CD4-positive, alpha-beta T cell treated with Interleukin-21 for 1 hour (primary cell): ENCODE measurements at regions not wholly inside any gene's neighbourhood (a gene's known extent, or its start where the extent isn't known, plus 50 kb on each side); places are given as distances from the start of the nearest gene placed in this dataset.
"Not testable (repeated sequence)": the region's sequence is repeated elsewhere in the genome, so short reads cannot be mapped to it uniquely, and the experiment has no call there.

Experiments used
- DNase-seq: peaks from one replicate; pipeline ENCODE4 v3.0.0-alpha.2; 2020

DNA sequence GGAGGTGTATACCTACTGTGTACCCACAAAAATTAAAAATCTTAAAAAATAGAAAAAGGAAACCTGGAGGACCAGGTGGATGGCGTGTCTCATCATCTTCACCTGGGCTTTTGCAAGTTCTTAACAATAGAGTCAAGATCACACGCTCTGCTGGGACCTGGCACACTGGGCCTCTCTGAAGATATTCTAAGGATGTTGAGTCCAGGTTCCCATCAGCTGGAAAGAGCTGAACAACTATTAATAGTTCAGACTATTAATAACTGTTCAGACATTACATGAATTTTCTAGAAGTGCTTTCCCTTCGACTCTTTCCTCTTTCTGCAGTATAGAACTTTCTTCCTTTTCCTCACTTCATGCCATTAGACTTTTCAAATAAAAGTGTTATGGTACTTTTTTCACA lies 320.2 kb upstream of the IL12A start:
- no peak for DNase-seq

DNA sequence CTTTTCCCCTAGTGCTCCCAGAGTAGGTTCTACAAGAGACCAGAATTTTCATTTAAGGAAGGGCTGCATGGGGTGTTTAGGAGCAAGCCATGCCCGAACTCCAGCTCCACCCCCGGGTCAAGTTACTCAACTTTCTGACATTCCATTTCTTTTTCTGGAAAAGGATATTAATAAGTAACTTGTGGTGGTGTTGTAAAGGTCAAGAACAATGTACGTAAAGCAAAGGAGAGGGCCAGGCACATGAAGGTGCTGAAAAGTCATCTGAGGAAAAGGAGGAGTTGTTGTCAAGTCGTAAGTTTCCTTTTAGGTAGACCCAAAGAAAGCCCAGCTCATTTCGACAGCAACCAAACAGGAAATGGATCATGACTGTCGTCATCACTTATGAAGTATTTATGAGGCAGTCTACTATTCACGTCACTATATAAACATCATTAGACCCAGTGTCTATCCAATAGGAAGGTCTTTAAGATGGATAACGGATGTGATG lies 319.6 kb upstream of the IL12A start:
- no peak for DNase-seq

DNA sequence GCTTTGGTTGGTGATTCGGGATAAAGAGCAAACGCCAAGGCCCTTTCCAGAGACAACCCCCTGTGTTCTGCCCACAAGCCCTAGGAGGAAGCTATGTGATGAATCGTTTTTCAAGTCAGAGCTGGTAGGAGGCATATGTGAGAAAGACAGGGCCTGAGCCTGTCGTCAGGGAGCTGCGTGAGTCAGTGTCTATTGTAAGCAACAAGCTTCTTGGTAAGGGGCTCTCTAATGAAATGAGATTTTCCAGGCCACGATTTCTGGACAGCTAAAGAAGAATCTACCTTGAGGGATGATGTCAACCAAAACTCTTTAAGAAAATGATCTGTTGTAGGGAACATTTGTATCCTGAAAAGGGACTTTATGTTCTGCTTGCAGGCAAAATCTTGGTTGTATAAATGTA lies 318.9 kb upstream of the IL12A start:
- DNase-seq: no peak

DNA sequence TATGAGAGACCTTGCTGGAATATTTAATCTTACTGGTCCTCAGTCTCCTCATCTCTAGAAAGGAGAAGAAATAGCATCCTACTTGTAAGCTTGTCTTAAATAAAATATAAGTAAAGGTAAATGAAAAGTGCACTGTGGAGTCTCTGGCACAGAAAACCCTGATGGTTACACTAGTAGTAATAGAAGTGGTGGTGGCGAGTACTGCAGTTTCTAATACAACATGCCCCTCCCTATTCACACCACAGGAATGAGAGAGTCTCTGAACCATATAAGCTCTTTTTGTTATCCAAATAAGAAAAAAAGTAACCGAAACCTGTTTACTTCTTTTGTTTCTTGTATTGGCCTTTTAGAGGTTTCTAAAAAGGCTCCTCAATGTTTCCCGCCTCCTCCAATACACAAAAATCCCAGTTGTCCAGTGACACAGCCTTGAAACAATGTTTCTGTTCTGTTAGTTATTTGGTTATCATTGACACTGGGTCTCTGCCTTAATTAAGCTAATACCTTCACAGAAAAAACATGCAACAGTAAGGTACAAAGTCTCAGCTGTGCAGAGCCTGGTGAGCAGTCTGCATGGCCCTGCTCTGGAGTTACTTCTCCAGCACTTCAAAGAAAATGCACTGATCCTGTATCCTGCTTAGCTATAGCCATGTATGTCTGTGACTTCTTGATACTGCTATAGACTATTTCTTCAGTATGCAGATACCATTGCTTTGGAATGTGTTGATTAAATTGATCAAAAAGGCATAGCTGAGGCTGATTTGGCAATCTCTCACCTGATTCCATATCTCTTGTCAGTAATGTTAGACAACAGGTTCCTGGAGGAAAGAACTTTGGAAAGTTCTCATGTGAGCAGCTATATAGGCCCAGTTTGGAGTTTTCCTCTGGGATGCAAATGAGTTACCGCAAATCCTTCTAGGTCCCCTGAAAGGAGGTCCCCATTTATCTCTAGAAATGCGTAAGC lies 315.6 kb upstream of the IL12A start:
- no peak for DNase-seq

DNA sequence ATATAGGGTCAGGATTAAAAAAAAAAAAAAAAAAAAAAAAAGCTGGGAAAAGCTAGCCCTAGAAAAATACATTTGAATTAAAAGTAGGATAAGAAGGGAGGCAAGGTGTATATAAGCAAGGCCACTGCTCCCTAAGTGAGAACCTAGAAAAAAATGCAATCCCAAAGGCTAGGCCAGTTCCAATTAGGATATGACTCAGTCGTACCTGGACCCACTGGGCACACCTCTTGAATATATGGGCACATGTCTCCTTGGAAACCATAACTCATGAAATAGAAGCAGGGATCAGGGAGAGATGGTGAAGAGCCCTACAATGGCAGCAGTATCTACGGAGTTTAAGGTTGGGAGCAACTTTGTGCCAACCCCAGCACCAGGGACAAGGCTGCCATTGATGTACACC lies 314.1 kb upstream of the IL12A start:
- no peak for DNase-seq

DNA sequence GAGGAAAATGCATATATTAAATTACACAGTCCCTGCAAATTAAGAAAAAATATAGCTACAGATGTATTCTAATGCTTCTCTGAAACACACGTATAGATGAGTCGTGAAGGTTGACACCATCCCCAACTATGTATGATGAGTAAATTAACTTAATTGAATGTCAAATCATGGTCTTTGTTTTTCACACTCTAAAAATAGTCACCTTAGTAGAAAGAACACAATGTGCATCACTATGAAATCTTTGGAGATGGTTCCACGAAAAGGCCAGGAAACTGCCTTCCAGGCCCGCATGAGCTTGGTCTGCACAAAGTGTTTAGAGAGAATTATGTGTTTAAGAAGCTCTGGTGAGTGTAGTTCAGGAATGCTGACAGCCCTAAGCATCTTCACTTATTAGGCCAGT lies 313.4 kb upstream of the IL12A start:
- DNase-seq: no peak

DNA sequence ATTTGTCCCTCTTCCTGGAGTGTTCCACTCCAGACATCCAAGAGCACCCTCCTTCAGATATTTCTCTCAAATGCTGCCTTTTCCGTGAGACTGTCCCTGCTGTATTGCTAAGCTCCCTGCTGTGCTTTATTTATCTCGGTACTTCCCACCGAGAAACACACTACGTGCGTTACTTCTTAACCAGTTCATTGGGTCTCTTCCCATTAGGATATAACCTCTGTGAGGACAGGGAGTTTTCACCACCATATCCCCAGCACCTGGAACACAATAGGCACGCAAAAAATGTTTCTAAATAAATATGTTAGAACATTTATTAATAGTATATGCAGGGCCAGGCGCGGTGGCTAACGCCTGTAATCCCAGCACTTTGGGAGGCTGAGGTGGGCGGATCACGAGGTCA lies 308.7 kb upstream of the IL12A start:
- no peak for DNase-seq

DNA sequence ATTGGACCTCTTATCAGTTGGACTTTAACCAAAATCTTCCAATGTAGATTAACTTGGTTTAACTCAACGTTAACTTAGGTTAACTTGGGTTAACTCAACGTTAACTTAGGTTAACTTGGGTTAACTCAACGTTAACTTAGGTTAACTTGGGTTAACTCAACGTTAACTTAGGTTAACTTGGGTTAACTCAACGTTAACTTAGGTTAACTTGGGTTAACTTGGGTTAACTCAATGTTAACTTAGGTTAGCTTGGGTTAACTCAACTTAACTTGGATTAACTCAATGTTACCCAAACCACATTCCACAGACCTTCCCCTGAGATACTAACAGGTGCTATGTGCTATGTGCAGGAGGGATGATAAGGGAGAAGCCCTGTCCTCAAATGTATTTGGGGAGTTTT lies 306.9 kb upstream of the IL12A start:
- DNase-seq: not testable (repeated sequence)

DNA sequence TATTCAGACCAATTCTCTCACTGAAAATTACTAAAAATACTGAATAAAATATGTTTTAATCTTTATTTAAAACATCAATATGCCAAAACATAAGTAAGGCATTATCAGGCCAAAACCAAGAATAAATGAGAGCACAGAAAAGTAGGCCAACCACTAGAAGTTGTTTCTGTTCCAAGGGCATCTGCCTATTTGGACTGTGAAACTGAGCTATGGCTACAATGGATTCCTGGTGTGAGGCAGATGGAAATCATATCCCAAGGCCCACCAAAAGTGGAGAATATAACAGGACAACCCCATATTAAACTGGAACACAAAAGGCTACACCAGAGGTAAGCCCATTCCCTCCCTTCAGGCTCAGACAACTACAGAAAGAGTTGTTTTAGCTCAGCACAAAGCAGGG lies 302.8 kb upstream of the IL12A start:
- DNase-seq: no peak

DNA sequence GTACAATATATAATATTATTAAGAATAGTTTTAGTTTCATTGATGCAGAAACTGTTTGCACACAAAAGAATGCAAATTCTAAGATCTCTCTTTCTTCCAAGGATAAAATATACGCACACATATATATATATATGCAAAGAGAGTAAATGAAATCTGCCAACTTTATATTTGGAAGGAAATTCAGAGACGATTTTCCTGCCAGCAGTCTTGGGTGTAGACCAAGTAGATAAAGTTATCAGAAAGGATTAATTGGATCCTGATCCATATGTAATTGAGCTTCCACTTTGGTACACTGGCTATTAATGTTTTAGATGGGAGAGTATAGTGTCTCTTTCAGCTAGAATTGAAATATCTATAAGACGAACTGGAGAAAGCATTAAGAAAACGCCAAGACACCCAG lies 295.4 kb upstream of the IL12A start:
- DNase-seq: no peak

DNA sequence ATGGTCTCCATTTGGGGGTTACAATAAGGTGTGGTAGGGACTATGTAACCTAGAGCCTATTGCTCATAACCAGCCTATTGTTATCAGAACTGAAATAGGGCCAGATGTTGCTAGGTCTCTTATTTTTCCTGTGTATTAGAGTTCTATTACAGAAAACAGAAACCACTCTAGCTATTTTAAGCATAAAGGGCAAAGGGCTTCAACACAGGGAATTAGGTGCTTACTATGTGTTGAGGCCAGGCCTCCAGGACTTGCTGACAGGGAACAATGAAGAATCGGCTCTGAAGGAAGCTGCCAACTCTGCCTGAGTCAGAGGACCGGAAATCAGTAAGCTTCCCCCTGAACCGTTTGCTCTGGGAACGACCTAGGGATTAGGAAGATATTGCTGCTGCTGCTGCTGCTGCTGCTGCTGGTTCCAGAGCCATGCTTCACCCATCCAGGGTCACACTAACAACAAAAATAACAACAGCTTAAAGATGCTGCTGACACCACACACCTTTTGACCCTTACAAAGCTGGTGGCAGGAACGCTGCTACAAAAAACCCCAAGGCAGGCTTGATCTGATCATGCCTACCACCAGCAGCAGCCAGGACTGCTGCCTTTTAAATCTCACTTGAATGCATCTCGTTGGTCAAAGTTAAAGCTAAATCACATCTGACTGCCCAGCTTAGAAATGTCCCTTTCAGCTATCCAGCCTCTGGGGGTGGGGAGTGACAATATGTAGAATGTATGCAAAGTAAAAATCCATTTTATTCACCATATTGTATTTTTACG lies 276.9 kb upstream of the IL12A start:
- no peak for DNase-seq

DNA sequence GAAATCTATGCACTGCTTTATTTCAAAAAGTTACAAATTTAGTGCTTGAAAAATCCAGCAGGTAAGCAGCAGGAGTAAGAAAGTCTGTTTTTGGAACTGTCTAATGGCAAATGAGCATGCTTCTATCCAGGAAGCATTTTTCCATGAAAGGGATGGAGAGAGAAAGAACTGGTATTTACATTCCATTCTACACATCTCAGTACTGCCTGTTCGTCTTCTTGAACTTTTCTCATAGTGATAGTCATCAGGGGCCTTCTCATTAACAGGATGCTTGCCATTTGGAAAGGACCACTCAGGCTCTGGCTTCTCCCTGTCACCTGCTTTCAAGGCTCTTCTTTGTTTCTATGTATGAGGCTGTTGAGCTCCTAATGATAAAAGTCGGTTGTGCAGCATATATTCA lies 267.3 kb upstream of the IL12A start:
- no peak for DNase-seq

DNA sequence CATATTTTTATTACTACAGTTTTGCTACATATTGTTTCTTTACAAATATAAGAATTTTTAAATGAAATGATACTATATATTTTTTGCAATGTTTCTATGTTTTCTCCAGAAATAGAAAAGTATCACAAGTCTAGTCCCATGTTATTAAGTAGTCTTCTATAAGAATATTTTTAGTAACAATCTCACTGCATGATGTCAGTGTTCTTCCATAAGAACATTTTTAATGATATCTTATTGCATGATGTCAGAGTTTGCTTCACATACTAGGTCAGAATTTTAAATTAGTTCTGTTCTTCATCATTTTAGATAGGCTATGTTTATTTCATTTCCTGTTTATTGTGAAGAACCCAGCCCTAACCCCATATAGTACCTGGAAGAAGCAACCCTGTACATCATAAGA lies 265.3 kb upstream of the IL12A start:
- no peak for DNase-seq

DNA sequence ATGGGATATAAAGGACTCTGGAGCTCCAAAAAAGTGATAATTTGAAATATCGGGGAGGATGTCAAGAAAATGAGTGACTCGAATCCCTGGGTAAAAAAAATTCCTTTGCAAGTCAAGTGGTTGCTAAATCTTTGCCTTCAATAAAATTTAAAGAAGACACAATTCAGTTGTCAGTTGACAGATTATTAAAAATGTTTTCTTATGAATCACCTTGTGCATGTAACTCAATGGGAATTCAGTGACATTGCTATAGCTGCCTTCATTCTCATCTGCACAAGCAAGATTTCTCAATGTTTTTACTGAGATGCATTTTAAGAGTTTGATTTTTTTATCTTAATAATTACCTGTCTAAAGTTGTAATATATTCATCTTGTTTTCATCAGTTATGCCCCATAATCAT lies 264.0 kb upstream of the IL12A start:
- DNase-seq: no peak

DNA sequence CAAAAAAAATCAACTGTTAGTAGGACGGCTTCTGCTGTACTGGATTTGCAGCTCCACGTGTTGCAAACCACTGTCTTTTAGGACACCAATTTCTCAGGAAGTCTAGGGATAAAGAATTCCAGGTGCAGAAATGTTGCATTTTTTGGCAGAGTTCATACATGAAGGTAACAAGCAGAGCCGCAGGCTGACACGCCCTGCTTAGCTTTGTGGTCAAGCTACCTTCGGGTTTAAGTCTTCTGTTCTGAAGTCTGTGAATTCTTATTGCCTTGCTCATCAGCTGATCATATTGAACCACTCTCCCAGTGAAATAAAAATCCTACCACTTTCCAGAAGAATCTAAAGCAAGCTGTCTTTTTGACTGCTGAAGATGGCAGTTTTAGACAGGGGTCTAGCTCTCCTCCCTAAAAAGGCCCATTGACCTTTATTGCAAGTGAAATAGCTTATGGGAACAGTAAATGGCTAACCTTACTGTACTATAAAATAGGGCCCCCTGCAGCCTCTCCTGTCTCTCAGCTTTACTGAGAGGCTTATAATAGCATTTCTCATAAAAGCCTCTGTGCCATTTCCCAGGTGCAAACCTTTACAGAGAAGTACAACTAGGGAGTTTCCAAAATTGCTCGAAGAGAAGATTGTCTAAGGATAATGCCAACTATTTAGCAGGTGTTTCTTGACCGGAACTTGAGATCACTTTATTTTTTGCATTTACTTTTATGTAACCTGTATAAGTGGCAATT lies 262.2 kb upstream of the IL12A start:
- DNase-seq: no peak

DNA sequence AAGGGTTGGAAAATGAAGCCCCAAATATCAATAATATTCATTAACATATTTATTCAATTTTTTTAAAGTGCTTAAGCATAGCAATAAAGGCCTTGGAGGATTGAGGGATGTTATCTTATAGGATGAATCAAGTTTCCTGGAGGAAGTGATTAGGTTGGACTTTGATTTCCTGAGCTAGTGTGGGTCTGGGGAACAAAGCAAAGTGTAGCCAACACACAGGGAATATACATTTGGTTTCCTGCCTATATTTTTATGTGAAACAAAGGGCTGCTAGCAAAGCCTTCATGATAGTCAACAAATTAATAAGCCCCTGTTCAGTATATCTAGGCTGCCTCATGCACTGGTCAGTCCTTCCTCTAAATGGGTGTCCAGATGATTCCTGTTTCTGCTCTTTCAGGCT lies 261.1 kb upstream of the IL12A start:
- no peak for DNase-seq

DNA sequence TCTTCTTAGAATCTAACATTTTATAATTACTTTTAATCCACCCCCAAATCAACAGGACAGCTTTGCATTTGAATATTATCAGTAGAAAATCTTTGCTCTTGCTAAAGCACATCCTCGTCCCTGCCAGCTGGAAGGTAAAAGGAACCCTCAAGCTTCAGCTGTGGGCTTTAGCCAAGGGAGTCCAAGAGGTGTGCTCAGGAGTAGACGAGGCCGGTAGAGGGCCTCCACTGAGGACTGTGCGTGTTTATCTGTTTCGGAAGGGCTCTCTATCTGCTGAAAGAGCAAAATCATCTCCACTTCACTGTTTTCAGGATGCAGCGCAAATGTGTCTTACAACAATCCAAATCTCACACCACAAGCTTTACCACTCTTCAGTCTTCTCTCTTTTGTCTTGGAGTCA lies 257.4 kb upstream of the IL12A start:
- no peak for DNase-seq

DNA sequence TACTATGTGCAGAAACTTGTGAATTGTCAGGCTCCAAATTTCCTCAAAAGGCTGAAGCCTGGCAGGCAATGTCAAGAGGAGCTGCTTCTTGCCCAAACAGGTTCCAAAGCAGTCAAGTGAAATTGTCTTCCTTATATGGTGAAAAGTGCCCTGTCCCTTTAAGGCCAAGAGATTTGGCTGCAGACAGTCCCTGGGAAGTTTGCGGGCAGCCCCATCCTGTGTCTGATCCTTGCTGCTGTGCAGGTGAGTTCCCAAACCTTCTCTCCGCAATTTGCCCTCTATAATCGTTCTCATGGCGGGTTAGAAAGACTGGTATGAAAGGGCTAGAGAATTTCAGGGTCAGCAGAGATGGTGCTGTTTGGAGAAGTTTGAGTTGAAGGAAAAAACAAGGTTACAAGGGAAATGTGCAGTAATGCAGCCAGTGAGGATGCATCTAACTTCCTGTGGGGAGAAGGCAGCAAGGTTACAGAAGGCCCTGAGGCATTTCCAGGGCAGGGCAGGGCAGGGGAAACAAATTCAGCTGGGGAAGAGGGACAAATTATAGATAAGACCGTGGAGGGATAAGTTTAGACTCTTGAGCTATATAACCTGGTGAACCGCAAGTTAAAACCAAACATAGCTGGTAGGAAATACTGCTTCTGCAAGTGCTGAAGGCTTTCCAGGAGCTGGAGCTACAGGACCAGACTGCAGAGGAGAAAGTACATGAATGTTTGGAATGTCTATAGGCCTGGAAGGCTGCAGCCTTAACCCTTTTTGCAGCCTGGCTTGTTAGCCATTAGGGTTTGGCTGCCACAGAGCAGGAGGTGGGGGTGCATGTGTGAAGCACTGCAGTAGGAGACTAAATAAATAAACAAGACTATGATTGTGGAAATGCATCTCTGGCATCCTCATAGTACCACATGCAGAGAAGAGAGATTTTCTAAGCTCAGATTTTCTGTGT lies 256.2 kb upstream of the IL12A start:
- no peak for DNase-seq

DNA sequence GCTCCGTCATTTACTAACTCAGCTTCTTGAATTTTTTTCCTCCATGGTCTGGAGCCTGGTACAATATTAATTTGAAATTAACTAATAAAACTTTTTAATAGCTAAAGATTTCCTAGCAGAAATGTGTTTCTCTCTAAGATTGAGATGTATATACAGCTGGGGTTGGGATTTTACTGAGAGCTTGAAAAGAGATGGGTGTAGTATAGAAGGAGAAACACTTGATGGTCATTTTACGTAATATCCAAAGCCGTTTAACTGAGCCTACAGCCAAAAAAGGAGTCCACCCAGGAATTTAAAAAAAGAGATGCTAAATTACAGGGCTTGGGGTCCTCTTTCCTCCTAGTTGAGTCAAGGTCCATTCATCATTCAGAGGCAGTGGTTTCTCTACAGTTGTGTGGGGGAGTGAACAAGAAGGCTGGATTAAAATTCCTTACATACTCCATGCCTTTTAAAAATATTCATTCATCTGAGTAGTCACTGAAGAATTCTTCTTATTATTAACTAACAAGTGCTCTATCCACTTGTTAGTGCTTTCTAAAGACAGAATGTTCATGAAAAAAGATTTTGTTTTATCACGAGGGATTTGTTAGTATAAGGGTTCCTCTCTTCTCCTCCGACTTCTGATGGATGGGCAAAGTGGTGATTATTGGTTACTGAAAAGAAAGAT lies 255.3 kb upstream of the IL12A start:
- DNase-seq: no peak

DNA sequence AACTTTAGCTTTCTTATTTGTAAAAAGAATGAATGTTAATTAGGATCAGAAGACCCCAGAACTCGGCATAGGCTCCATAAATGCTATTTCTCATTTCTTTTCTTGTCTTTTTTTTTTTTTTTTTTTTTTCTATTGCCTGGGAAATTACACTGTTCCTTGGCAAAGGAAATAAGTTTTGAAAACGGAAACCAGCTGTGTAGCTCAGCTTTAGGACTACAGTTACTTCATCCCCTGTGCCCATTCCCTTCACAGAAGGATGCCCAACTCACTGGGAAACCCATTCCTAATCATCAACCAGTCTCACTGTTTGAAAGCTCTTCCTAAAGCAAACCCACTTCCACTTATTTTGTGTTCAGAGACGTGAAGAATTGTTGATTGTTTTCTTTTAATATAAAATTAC lies 254.0 kb upstream of the IL12A start:
- DNase-seq: no peak

DNA sequence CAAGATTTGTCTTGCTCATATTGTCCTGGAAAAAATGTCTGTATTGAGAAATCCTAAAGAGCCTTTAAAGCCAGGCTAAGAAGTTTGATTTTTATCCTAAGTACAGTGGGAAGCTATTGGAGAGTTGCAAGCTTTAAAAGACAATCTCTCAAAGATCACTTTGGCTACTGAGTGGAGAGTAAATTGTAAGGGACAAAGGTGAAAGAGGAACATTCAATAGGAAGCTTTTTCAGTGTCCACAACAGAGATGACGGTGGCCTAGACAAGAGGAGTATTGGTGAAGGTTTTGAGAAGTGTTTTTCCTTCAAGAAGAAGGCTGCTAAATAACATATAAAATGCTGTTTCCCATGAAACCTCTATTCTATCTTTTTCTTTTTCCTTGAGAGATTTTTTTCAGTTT lies 249.5 kb upstream of the IL12A start:
- DNase-seq: no peak

DNA sequence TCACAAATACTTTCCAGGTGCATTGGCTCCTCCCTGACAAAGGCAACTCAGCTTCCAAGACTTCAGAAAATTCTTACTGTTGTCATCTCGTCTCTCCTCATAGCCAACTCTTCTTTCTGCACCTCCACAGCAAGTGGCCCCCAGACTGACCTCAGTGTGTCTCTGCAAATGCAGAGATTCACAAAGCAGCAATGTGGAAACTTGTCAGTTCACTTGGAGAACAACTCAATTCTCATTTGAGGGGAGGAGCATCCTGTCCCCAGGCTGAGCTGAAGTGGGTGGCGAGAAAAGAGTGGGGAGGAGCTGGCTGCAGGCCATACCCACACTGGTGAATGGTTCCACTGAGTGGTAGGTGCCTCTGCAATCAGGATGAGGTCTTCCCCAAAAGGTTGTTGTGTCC lies 248.7 kb upstream of the IL12A start:
- DNase-seq: no peak
